IMR-90 (cell line): ENCODE measurements at regions not wholly inside any gene's neighbourhood (a gene's known extent, or its start where the extent isn't known, plus 50 kb on each side); places are given as distances from the start of the nearest gene placed in this dataset.

Experiments used
- ATAC-seq: fragments of 200-7000 bp; cut with Tn5 transposase; 2 replicates; pipeline ENCODE4 v1.9.1; 2020; ENCODE audit warnings: low read depth, mild to moderate bottlenecking, moderate library complexity
- BruUV-seq: library from RNA; stranded (reverse); fragments of 400-500 nt; replicated peaks from 2 replicates; lab custom pipeline; 2021; lab: Mats Ljungman, UMichigan
- CTCF ChIA-PET: fragments of 300-600 bp; formaldehyde crosslinking; extraction: SDS; loops from one replicate; lab custom pipeline; 2021; ENCODE audit warnings: antibody characterized with exemption; lab: Yijun Ruan, JAX
- POLR2A ChIA-PET: fragments of 300-600 bp; sonication (Branson Sonifier 250); formaldehyde crosslinking; loops from one replicate; lab custom pipeline; 2022; ENCODE audit warnings: antibody characterized with exemption; ENCODE audit not compliant: unreplicated experiment; lab: Charles Lee
- DNase-seq: peaks from one replicate; pipeline ENCODE4 v3.0.0; 2013
- H2AFZ ChIP-seq: replicated peaks from 2 replicates; pipeline ENCODE3; 2013; ENCODE audit warnings: low read length, mild to moderate bottlenecking; ENCODE audit not compliant: poor library complexity
- H2AK5ac ChIP-seq: 2 replicates; pipeline ENCODE4 v1.6.1; 2013; ENCODE audit warnings: low read depth, low read length, inconsistent platforms
- H2AK9ac ChIP-seq: replicated peaks from 2 replicates; pipeline ENCODE3; 2013; ENCODE audit warnings: mild to moderate bottlenecking, low read depth, low read length, moderate library complexity; ENCODE audit not compliant: poor library complexity
- H2BK120ac ChIP-seq: 2 replicates; pipeline ENCODE4 v1.6.1; 2013; ENCODE audit warnings: low read depth, low read length, inconsistent platforms
- H2BK15ac ChIP-seq: 3 replicates; pipeline ENCODE4 v1.6.1; 2013; ENCODE audit warnings: low read depth, low read length, inconsistent platforms
- H2BK20ac ChIP-seq: 2 replicates; pipeline ENCODE4 v1.6.1; 2013; ENCODE audit warnings: low read depth, mild to moderate bottlenecking, inconsistent platforms, low read length, moderate library complexity
- H2BK5ac ChIP-seq: 2 replicates; pipeline ENCODE4 v1.6.1; 2013; ENCODE audit warnings: mild to moderate bottlenecking, low read depth, low read length, inconsistent platforms; ENCODE audit not compliant: poor library complexity, severe bottlenecking
- H3K14ac ChIP-seq: replicated peaks from 2 replicates; pipeline ENCODE4 v1.6.1; 2013; ENCODE audit warnings: low read depth, low read length, inconsistent platforms
- H3K18ac ChIP-seq: 2 replicates; pipeline ENCODE4 v1.6.1; 2013; ENCODE audit warnings: low read depth, low read length, control low read depth
- H3K23ac ChIP-seq: 2 replicates; pipeline ENCODE4 v1.6.1; 2013; ENCODE audit warnings: low read depth, low read length, inconsistent platforms
- H3K27ac ChIP-seq: 2 replicates; pipeline ENCODE4 v1.5.1; 2013; ENCODE audit warnings: mild to moderate bottlenecking, control low read depth, low read length; ENCODE audit not compliant: insufficient read depth
- H3K27me3 ChIP-seq: 2 replicates; pipeline ENCODE4 v1.6.1; 2013; ENCODE audit warnings: low read length; ENCODE audit not compliant: control insufficient read depth, insufficient read depth
- H3K36me3 ChIP-seq: 2 replicates; pipeline ENCODE4 v1.6.1; 2013; ENCODE audit warnings: low read length, mixed read lengths; ENCODE audit not compliant: control insufficient read depth, insufficient read depth
- H3K4ac ChIP-seq: 2 replicates; pipeline ENCODE4 v1.6.1; 2013; ENCODE audit warnings: low read depth, low read length, inconsistent platforms
- H3K4me1 ChIP-seq: 2 replicates; pipeline ENCODE4 v1.6.1; 2013; ENCODE audit warnings: low read length, mixed read lengths; ENCODE audit not compliant: control insufficient read depth, insufficient read depth
- H3K4me2 ChIP-seq: 2 replicates; pipeline ENCODE4 v1.6.1; 2013; ENCODE audit warnings: low read depth, mild to moderate bottlenecking, control low read depth, low read length, moderate library complexity
- H3K4me3 ChIP-seq: 2 replicates; pipeline ENCODE4 v1.5.1; 2013; ENCODE audit warnings: low read depth, mild to moderate bottlenecking, control low read depth, low read length, moderate library complexity; ENCODE audit not compliant: insufficient read depth
- H3K56ac ChIP-seq: 2 replicates; pipeline ENCODE4 v1.6.1; 2013; ENCODE audit warnings: low read length, inconsistent platforms; ENCODE audit not compliant: insufficient read depth; ENCODE audit errors: extremely low read depth
- H3K79me1 ChIP-seq, 2 experiments: 2 replicates each; pipeline ENCODE4 v1.6.1; 2013; ENCODE audit warnings: low read length in 2 of 2, inconsistent platforms in 1 of 2, low read depth in 1 of 2
- H3K9ac ChIP-seq: 2 replicates; pipeline ENCODE4 v1.6.1; 2013; ENCODE audit warnings: low read depth, low read length, control low read depth
- H3K9me1 ChIP-seq: 2 replicates; pipeline ENCODE4 v1.6.1; 2013; ENCODE audit warnings: low read length, inconsistent platforms; ENCODE audit not compliant: insufficient read depth
- H3K9me3 ChIP-seq: 2 replicates; pipeline ENCODE4 v1.6.1; 2013; ENCODE audit warnings: low read length; ENCODE audit not compliant: control insufficient read depth, insufficient read depth
- H4K20me1 ChIP-seq: 2 replicates; pipeline ENCODE4 v1.6.1; 2013; ENCODE audit warnings: low read length, inconsistent platforms; ENCODE audit not compliant: insufficient read depth
- H4K5ac ChIP-seq: 2 replicates; pipeline ENCODE4 v1.6.1; 2013; ENCODE audit warnings: mild to moderate bottlenecking, low read depth, low read length, control low read depth
- H4K8ac ChIP-seq, 2 experiments: 2 replicates each; pipeline ENCODE4 v1.6.1; 2013; ENCODE audit warnings: low read depth in 2 of 2, low read length in 2 of 2, control low read depth in 1 of 2, inconsistent platforms in 1 of 2
- H4K91ac ChIP-seq: 2 replicates; pipeline ENCODE4 v1.6.1; 2013; ENCODE audit warnings: low read depth, low read length, inconsistent platforms; ENCODE audit not compliant: insufficient read depth
- BHLHE40 ChIP-seq: fragments of 150-350 bp; IDR thresholded peaks from 2 replicates; pipeline ENCODE4 v1.6.1; 2016; ENCODE audit warnings: mild to moderate bottlenecking, low read depth, low read length
- CHD1 ChIP-seq: IDR thresholded peaks from 2 replicates; pipeline ENCODE4 v1.6.1; 2012; ENCODE audit warnings: low read depth, low read length, improper control_type of control experiment
- MXI1 ChIP-seq: IDR thresholded peaks from 2 replicates; pipeline ENCODE4 v1.6.1; 2012; ENCODE audit warnings: low read depth, mild to moderate bottlenecking, low read length, moderate library complexity, borderline replicate concordance
- POLR2A ChIP-seq: IDR thresholded peaks from 2 replicates; pipeline ENCODE4 v1.6.1; 2012; ENCODE audit warnings: mild to moderate bottlenecking, low read depth, low read length
- RAD21 ChIP-seq: IDR thresholded peaks from 2 replicates; pipeline ENCODE4 v1.6.1; 2012; ENCODE audit warnings: low read length, improper control_type of control experiment
- RCOR1 ChIP-seq: IDR thresholded peaks from 2 replicates; pipeline ENCODE4 v1.6.1; 2012; ENCODE audit warnings: mild to moderate bottlenecking, low read length, improper control_type of control experiment; ENCODE audit not compliant: insufficient replicate concordance
- RFX5 ChIP-seq: IDR thresholded peaks from 2 replicates; pipeline ENCODE4 v1.8.0; 2012; ENCODE audit warnings: low read depth, mild to moderate bottlenecking, low read length, moderate library complexity
- SMC3 ChIP-seq: fragments of 150-350 bp; IDR thresholded peaks from 2 replicates; pipeline ENCODE4 v1.6.1; 2016; ENCODE audit warnings: low read depth, mild to moderate bottlenecking, antibody characterized with exemption, low read length, moderate library complexity
- WGBS, 2 experiments: methylation state at CpG; one replicate each; pipeline versions ENCODE4 v1.1.5 to v1.1.7; 2013; ENCODE audit warnings: missing lambda C conversion rate in 2 of 2; ENCODE audit not compliant: insufficient read length in 1 of 2; ENCODE audit errors: extremely low coverage in 2 of 2; 5-methylcytosine and 5-hydroxymethylcytosine counted together
- dilution Hi-C: fragments of 300-500 bp; cut with HindIII; formaldehyde crosslinking; loops from one replicate; pipeline ENCODE4 v1.14.3; 2018; ENCODE audit warnings: low sequenced_read_pairs; ENCODE audit not compliant: unreplicated experiment
- in situ Hi-C: fragments of 300-500 bp; cut with MboI; formaldehyde crosslinking; loops from 3 replicates; pipeline ENCODE4 v1.14.3; 2019; ENCODE audit warnings: low sequenced_read_pairs, inconsistent platforms, mixed read lengths
- intact Hi-C: fragments of 100-400 bp; cut with micrococcal nuclease; formaldehyde crosslinking; loops from 2 replicates; pipeline ENCODE4 v1.10.0; 2022
- TF ChIP-seq, protein P1 (sequence below): fragments of 150-350 bp; IDR thresholded peaks from 2 replicates; pipeline ENCODE4 v1.6.1; 2017; ENCODE audit warnings: mild to moderate bottlenecking, antibody characterized with exemption, low read length, low read depth

DNA sequence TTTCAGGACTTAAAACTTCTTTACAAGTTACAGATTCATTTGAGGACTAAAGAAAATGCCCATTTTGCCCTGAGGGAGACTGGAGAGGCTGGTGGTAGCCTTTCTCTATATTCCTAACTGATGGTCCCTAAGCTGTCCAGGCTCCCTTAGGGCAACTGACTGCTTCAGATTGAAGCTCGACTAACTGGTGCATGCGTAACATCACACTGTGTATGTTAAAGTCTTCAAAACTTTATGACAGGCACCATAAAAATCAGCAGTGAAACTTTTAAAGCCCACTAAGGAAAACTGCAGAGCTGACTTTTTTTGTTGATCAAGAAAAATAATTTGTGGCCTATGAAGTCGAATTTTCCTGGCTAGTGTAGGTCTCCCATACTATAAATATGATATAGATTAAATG is 233.0 kb upstream of the RPS23 start:
- no peak overlapping the region for H3K4me2 ChIP-seq
- no peak overlapping the region for H3K9ac ChIP-seq
- ChIA-PET POLR2A (no interaction called here), CTCF (no interaction called here)
- BruUV-seq: no TSS peak
- dilution Hi-C loops (no loop called here), in situ Hi-C loops (no loop called here), intact Hi-C loops (no loop called here)
- no peak overlapping the region for H4K5ac ChIP-seq
- no peak overlapping the region for H3K27ac ChIP-seq
- no peak overlapping the region for H2BK5ac ChIP-seq
- H2BK15ac ChIP-seq: no peak overlapping the region
- ATAC-seq (no peak), DNase-seq (no peak)
- H3K9me1 ChIP-seq: no peaks in the 10 kb centered on the region
- H3K56ac ChIP-seq: no peak overlapping the region
- no peaks in the 10 kb centered on the region for H3K4me1 ChIP-seq
- no CpG with 5 or more reads among the region's 3 CpGs for WGBS, 2 experiments
- no peaks in the 10 kb centered on the region for H3K79me1 ChIP-seq
- TF ChIP-seq RFX5 (no peak), POLR2A (no peak), RAD21 (no peak), MXI1 (no peak), BHLHE40 (no peak), CHD1 (no peak), RCOR1 (no peak), SMC3 (no peak)
- TF ChIP-seq, protein P1, sequence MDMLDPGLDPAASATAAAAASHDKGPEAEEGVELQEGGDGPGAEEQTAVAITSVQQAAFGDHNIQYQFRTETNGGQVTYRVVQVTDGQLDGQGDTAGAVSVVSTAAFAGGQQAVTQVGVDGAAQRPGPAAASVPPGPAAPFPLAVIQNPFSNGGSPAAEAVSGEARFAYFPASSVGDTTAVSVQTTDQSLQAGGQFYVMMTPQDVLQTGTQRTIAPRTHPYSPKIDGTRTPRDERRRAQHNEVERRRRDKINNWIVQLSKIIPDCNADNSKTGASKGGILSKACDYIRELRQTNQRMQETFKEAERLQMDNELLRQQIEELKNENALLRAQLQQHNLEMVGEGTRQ: no peak
- no peak overlapping the region for H2BK120ac ChIP-seq
- no peak overlapping the region for H2AK9ac ChIP-seq
- H3K18ac ChIP-seq: no peak overlapping the region
- H3K36me3 ChIP-seq: no peaks in the 10 kb centered on the region
- H2BK20ac ChIP-seq: no peak overlapping the region
- H3K27me3 ChIP-seq: peaks cover 9% of the 10 kb centered on the region
- H3K4ac ChIP-seq: no peak overlapping the region
- H4K20me1 ChIP-seq: no peaks in the 10 kb centered on the region
- no peak overlapping the region for H2AK5ac ChIP-seq
- no peak overlapping the region for H2AFZ ChIP-seq
- no peaks in the 10 kb centered on the region for H3K9me3 ChIP-seq
- H3K14ac ChIP-seq: no peak overlapping the region
- no peak overlapping the region for H4K8ac ChIP-seq
- H3K4me3 ChIP-seq: no peak overlapping the region
- H3K23ac ChIP-seq: no peak overlapping the region
- H4K91ac ChIP-seq: no peak overlapping the region
